A172 (cell line): ENCODE measurements at regions not wholly inside any gene's neighbourhood (a gene's known extent, or its start where the extent isn't known, plus 50 kb on each side); places are given as distances from the start of the nearest gene placed in this dataset.

Source experiments
- DNase-seq: peaks from one replicate; pipeline ENCODE4 v3.0.0-alpha.2; 2015; ENCODE audit warnings: low spot score

DNA sequence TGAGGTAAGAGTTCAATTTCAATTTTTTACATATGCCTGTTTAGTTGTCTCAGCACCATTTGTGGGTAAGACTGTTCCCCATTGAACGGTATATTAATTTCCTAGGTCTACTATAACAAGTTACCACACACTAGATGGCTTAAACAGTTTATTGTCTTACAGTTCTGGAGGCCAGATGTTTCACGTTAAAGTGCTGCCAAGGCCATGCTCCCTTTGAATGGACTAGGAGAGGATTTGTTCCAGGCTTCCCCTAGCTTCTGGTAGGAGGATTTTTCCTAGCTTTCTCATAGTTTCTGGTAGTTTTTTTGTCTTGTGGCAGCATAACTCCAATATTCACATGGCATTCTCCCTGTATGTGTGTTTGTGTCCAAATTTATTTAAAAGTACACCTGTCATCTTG lies 149.3 kb upstream of the CYSLTR1 start:
- no peak for DNase-seq

DNA sequence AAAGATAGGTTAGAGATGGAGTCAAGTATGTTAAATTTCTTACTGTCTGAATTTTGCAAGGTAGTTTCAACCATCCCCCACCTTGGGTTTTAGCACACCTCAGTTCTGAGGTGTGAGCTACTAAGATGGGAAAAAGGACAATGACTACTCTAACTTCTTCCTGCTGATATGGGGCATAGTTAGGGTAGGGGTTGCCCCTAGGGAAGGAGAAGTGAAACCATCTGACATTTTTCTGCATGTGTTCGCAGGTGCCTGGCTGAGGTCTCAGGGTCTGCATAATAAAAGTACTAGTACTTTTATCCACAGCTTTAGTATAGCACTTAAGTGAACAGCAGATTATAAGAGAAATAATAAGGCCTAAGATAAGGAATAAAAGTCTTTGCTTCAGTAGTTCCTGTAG lies 129.5 kb upstream of the CYSLTR1 start:
- no peak for DNase-seq

DNA sequence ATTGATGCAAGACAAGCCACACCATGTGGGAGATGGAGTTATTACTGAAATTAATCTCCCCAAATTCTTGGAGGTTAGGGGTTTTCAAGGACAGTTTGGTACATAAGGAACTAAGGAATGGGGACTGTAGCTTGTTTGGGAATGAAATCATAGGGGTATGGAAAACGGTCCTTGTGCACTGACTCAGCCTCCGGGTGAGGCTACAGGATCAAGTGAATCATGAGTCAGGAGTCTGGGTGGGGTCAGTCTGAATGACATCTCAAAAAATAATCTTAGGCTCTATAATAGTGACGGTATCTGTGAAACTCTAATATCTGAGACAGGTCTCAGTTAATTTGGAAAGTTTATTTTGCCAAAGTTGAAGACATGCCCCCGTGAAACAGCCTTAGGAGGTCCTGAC lies 128.5 kb upstream of the CYSLTR1 start:
- DNase-seq: peak; percentile 1

DNA sequence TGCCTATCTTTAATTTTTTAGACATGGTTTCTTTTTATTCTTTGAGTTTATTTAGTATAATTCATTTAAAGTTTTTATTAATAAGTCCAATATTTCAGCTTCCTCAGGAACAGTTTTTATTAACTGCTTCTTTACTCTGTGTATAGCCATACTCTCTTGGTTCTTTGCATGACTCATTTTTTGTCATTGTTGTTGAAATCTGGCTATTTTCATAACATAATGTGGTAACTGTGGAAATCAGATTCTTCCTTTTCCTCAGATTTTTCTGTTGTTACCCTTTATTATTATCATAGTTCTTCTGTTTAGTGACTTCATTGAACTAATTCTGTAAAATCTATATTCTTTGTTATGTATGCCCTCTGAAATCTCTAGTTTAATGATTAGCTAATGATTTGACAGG lies 124.9 kb upstream of the CYSLTR1 start:
- DNase-seq: no peak

DNA sequence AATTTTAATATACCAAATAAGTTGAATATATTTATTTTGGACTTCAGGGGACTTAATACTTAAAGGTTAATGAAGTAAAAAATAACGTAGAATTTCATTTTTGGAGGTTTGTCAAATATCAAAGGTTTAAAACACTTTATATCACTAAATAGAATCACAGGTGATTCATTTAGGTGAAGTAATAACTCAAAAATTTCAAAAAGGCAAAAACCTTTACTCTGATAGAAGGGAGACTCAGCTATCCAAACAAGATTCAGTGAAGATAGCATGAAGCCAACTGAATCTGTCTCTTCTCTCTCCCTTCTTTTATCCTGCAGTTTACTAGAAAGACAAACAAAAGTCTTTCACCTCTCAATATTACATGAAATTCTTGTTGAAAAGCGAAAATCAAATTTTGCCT lies 110.2 kb upstream of the CYSLTR1 start:
- DNase-seq: no peak

DNA sequence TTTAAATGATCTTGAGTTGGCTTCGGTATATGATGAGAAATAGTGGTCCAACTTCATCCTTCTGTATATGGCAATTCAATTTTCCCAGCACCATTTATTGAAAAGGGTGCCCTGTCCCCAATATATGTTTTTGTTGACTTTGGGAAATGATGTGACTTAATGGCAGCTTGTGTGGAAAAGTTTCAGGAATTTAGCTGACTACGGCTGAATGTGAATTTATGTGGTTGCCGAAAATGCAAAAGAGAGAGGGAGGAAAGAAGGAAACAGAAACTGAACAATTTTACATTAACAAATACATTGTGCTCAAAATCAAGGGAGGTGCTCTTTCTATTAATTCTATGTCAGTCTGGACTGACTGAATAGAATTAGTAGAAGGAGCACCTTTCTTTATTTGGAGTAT lies 101.8 kb upstream of the CYSLTR1 start:
- no peak for DNase-seq

DNA sequence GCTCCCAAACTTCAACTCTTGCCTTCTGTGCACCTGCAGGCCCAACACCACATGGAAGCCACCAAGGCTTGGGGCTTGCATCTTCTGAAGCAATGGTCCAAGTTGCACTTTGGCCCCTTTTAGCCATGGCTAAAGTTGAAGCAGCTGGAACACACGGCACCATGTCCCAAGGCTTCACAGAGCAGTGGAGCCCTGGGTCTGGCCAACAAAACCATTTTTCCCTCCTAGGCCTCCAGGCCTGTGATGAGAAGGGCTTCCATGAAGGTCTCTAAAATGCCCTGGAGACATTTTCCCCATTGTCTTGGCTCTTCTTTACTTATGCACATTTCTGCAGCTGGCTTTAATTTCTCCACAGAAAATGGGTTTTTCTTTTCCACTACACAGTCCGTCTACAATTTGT lies 61.3 kb upstream of the CYSLTR1 start:
- no peak for DNase-seq

DNA sequence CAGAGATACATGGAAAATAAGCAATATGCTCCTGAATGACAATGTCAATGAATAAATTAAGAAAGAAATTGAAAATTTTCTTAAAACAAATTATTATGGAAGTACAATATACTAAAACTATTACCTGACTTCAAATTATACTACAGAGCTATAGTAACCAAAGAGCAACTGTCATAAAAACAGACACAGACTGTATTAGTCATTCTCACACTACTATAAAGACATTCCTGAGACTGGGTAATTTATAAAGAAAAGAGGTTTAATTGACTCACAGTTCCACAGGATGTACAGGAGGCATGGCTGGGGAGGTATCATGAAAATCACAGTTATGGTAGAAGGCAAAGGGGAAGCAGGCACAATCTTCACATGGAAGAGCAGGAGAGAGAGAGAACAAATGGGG lies 60.0 kb upstream of the CYSLTR1 start:
- DNase-seq: no peak

DNA sequence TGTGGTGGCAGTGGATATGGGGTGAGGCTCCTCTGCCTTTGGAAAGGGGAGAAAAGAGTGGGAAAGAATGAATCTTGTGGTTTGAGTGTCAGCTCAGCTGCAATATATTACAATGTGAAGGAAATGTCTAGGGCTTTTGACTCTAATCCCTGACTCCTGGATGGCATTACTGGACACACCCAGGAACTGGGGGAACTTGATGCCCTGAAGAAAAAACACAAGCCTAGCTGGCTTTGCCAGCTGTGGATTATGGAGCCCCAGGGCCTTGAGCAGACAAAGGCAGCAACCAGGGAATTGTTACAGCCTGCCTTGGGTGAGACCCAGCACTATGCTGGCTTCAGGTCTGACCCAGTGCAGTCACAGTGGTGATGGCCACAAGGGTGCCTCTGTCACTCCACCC lies 57.1 kb upstream of the CYSLTR1 start:
- no peak for DNase-seq

DNA sequence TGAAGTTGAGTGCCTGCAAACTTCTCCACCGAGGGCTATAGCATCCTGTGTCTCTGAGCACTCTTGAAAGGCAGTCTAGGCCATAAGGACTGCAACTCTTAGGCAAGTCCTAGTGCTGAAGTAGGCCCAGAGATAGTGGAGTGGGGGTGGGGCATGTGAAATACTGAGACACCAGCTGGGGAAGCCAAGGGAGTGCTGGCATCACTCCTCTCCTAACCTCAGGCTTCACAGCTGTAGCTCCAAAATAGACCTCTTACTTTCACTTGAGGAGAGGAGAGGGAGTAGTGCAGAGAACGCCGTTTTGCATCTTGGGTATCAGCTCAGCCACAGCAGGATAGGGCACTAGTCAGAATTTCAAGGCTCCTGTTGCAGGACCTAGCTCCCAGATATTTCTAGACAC lies 56.2 kb upstream of the CYSLTR1 start:
- DNase-seq: no peak

DNA sequence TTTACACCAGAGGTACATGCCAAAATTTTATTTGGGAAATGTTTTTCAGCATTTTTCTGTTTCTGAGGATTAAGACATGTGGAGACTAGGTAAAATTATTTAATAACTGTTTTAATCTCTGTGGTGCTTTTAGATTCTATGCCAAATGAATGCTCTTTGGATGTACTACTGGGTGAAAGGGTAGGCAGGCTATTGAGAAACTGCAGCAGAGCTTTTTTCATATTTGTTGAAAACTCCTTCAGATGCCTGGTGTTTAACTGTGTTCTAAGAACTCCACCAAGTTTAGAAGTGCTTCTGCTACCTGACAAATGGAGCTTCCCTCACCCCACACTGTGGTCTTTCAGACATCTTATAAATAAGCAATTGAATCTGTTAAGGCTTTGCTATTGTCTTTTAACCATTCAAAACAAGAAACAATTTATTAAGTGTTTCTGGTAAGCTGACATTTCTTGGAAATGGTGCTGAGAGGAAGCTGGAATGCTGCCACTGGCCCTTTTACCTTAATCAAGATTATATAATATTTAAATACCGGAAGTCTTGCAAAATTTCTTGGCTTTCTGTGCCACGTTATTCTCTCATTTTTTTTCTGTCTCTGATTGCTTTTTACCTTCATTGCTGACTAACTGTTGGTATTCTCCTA lies 51.2 kb upstream of the CYSLTR1 start:
- no peak for DNase-seq
